OCI-LY1 (cell line): ENCODE measurements at regions not wholly inside any gene's neighbourhood (a gene's known extent, or its start where the extent isn't known, plus 50 kb on each side); places are given as distances from the start of the nearest gene placed in this dataset.

Experiments used
- H2AFZ ChIP-seq: fragments of 200-600 bp; sonication (generic), shearing (Covaris generic); 2 replicates; pipeline ENCODE4 v1.6.0; 2014; ENCODE audit warnings: antibody characterized with exemption, mild to moderate bottlenecking, low read length
- H3F3A ChIP-seq: fragments of 200-600 bp; sonication (generic), shearing (Covaris generic); 2 replicates; pipeline ENCODE4 v1.6.0; 2014; ENCODE audit warnings: mild to moderate bottlenecking, antibody characterized with exemption, low read length, moderate library complexity; ENCODE audit not compliant: insufficient read depth
- H3K27ac ChIP-seq: fragments of 200-600 bp; sonication (generic); 2 replicates; pipeline ENCODE4 v1.5.1; 2014; ENCODE audit warnings: low read length, mixed run types, mild to moderate bottlenecking, low read depth; ENCODE audit not compliant: poor library complexity, severe bottlenecking
- H3K27me3 ChIP-seq: fragments of 200-600 bp; sonication (generic); 2 replicates; pipeline ENCODE4 v1.6.0; 2014; ENCODE audit warnings: antibody characterized with exemption, mild to moderate bottlenecking, low read length, moderate library complexity; ENCODE audit not compliant: insufficient read depth
- H3K36me3 ChIP-seq: fragments of 200-600 bp; sonication (generic); 2 replicates; pipeline ENCODE4 v1.6.1; 2014; ENCODE audit warnings: mild to moderate bottlenecking, antibody characterized with exemption, low read length, moderate library complexity, mixed read lengths; ENCODE audit not compliant: insufficient read depth
- H3K4me1 ChIP-seq: fragments of 200-600 bp; sonication (generic); 2 replicates; pipeline ENCODE4 v1.5.1; 2014; ENCODE audit warnings: mild to moderate bottlenecking, low read length, moderate library complexity; ENCODE audit not compliant: insufficient read depth, severe bottlenecking
- H3K4me2 ChIP-seq: fragments of 200-600 bp; sonication (generic), shearing (Covaris generic); 2 replicates; pipeline ENCODE4 v1.6.1; 2014; ENCODE audit warnings: low read length
- H3K4me3 ChIP-seq: fragments of 200-600 bp; sonication (generic); 2 replicates; pipeline ENCODE4 v1.5.1; 2014; ENCODE audit warnings: low read length, low read depth, mild to moderate bottlenecking, mixed read lengths; ENCODE audit not compliant: poor library complexity, severe bottlenecking
- H3K79me2 ChIP-seq: fragments of 200-600 bp; shearing (Covaris generic); 2 replicates; pipeline ENCODE4 v1.6.1; 2016; ENCODE audit warnings: mixed run types, low read length, mixed read lengths; ENCODE audit not compliant: insufficient read depth
- H3K9ac ChIP-seq: fragments of 200-600 bp; sonication (generic), shearing (Covaris generic); 2 replicates; pipeline ENCODE4 v1.6.1; 2014; ENCODE audit warnings: mild to moderate bottlenecking, low read length, mixed read lengths
- H3K9me2 ChIP-seq: fragments of 200-600 bp; sonication (generic), shearing (Covaris generic); 2 replicates; pipeline ENCODE4 v1.6.1; 2014; ENCODE audit warnings: low read depth, mild to moderate bottlenecking, low read length, mixed read lengths
- H3K9me3 ChIP-seq: fragments of 200-600 bp; shearing (Covaris generic); 2 replicates; pipeline ENCODE4 v1.6.1; 2014; ENCODE audit warnings: low read length, mixed read lengths
- H4K20me1 ChIP-seq: fragments of 200-600 bp; sonication (generic), shearing (Covaris generic); 2 replicates; pipeline ENCODE4 v1.6.0; 2016; ENCODE audit warnings: mild to moderate bottlenecking, low read length; ENCODE audit not compliant: insufficient read depth
- CTCF ChIP-seq: fragments of 200-600 bp; sonication (generic), shearing (Covaris generic); IDR thresholded peaks from 2 replicates; pipeline ENCODE4 v1.5.1; 2017; ENCODE audit warnings: mild to moderate bottlenecking, antibody characterized with exemption, low read length, moderate library complexity, mixed read lengths
- EZH2 ChIP-seq: fragments of 200-600 bp; sonication (generic), shearing (Covaris generic); IDR thresholded peaks from 2 replicates; pipeline ENCODE4 v1.8.0; 2017; ENCODE audit warnings: borderline replicate concordance, mixed run types, mild to moderate bottlenecking, antibody characterized with exemption, low read length, moderate library complexity, mixed read lengths

- no peaks in the 10 kb centered on the region for H3K9me3 ChIP-seq
- no peak for TF ChIP-seq EZH2
- TF ChIP-seq CTCF: no peak
- H2AFZ ChIP-seq: no peak overlapping the region
- no peaks in the 10 kb centered on the region for H4K20me1 ChIP-seq
- H3K4me3 ChIP-seq: no peak overlapping the region
- no peak overlapping the region for H3K27ac ChIP-seq
- no peaks in the 10 kb centered on the region for H3F3A ChIP-seq
- no peaks in the 10 kb centered on the region for H3K9me2 ChIP-seq
- no peaks in the 10 kb centered on the region for H3K36me3 ChIP-seq
- no peaks in the 10 kb centered on the region for H3K27me3 ChIP-seq
- H3K4me2 ChIP-seq: no peak overlapping the region
- no peaks in the 10 kb centered on the region for H3K4me1 ChIP-seq
- H3K9ac ChIP-seq: no peak overlapping the region
- H3K79me2 ChIP-seq: no peaks in the 10 kb centered on the region
These were observed 356.2 kb downstream of the NPR3 start for GRCh38 chr5:33067291-33067690.

- no peaks in the 10 kb centered on the region for H3K9me3 ChIP-seq
- H3K27me3 ChIP-seq: no peaks in the 10 kb centered on the region
- no peak overlapping the region for H3K9ac ChIP-seq
- no peaks in the 10 kb centered on the region for H3K36me3 ChIP-seq
- no peaks in the 10 kb centered on the region for H4K20me1 ChIP-seq
- H3K4me1 ChIP-seq: no peaks in the 10 kb centered on the region
- H3K9me2 ChIP-seq: no peaks in the 10 kb centered on the region
- H2AFZ ChIP-seq: no peak overlapping the region
- no peak overlapping the region for H3K4me3 ChIP-seq
- no peak overlapping the region for H3K27ac ChIP-seq
- H3K79me2 ChIP-seq: no peaks in the 10 kb centered on the region
- TF ChIP-seq CTCF (no peak), EZH2 (no peak)
- no peak overlapping the region for H3K4me2 ChIP-seq
- H3F3A ChIP-seq: no peaks in the 10 kb centered on the region
These were observed 357.7 kb downstream of the NPR3 start for GRCh38 chr5:33068786-33069185.

DNA sequence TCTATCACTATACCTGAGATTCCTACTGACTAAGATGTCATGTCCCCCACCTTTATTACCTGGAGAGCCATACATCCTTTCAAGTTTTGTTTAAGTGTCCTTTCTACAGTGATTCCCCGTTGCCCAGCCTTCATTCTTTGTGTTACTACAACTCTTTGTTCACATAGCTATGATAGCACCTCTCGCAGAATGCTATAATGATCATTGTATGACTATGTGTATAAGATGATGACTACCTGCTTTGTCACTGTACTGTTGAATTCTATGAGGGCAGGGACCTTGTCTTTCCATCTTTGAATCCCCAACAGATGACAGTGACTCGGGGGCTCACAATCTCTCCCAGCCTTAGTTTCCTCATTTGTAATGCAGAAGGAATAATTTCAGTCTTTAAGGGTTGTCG lies 361.2 kb downstream of the NPR3 start:
- H3F3A ChIP-seq: no peaks in the 10 kb centered on the region
- no peak overlapping the region for H2AFZ ChIP-seq
- no peaks in the 10 kb centered on the region for H3K4me1 ChIP-seq
- no peaks in the 10 kb centered on the region for H3K79me2 ChIP-seq
- TF ChIP-seq EZH2: no peak
- TF ChIP-seq CTCF: no peak
- no peaks in the 10 kb centered on the region for H3K36me3 ChIP-seq
- H3K4me3 ChIP-seq: no peak overlapping the region
- no peak overlapping the region for H3K4me2 ChIP-seq
- no peaks in the 10 kb centered on the region for H3K9me3 ChIP-seq
- no peaks in the 10 kb centered on the region for H3K9me2 ChIP-seq
- no peaks in the 10 kb centered on the region for H4K20me1 ChIP-seq
- H3K27ac ChIP-seq: no peak overlapping the region
- H3K9ac ChIP-seq: no peak overlapping the region
- H3K27me3 ChIP-seq: no peaks in the 10 kb centered on the region
